NCI-H2171 treated with DMSO at 0.1 percent for 48 hours (cell line): ENCODE measurements at regions not wholly inside any gene's neighbourhood (a gene's known extent, or its start where the extent isn't known, plus 50 kb on each side); places are given as distances from the start of the nearest gene placed in this dataset.
"Not testable (repeated sequence)": the region's sequence is repeated elsewhere in the genome, so short reads cannot be mapped to it uniquely, and the experiment has no call there.

ENCODE experiments used
- DNase-seq: peaks from one replicate; lab custom pipeline; 2025; lab: John Stamatoyannopoulos, UW

DNA sequence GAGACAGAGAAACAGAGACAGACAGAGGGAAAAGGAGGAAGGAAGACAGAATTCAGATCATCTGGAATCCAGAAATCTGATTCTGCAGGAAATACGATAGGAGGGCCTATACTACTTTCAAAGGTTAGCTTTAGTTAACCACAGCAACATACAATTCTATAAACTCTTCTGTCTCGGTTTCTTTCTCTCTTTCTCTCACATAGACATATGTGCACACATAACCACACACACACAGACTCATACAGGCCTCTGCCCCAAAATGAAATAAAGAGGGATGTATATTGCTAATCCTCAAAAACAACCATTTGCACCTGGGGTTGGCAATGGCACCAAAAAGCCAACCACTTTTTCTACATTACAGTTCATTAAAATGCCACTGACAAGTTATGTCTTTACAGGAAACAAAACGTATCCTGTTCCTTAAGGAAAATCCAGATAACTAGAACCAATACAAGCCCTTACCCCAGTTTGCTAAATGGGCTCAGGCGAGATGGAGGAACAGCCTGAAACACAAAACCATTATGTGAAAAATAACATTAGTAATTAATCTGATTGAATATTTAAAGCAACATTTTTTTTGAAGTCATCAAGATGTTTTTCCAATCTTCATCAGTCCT is 372.3 kb upstream of the CCNH start:
- DNase-seq, result no peak

DNA sequence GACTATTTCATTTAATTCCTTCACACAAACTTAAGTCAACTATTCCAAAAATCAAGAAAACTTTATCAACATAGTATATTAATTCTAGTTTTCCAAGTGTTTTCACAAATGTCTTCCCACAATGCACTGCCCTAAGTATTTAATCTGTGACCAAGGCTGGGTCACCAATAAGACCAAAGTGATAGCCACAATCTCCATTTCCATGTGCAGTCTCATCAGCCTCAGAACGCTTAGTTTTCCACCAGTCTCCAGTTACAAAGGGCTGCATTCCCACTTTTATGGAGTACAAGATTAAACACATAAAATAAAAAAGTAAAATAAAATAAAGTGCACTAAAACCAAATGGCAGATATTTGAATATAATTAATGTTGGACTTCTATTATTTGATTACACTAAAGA is 371.6 kb upstream of the CCNH start:
- DNase-seq, result no peak

DNA sequence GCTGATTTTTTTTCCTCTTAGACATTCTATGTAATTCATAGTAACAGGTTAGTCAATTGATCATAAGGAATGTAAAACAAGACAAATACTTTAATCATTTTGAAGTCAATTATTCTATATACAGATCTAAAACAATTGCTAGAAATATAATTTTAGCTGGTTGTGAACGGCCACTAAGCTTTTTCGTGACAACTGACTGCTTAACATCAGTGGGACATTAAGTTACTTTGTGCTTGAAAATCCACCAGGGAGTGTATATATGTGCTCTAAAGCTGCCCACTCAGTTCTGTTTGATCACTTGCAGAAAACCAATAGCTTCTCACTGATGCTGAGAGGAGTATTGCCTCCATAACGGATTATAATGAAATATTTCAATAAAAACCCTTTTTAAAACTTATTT is 370.2 kb upstream of the CCNH start:
- no peak for DNase-seq

DNA sequence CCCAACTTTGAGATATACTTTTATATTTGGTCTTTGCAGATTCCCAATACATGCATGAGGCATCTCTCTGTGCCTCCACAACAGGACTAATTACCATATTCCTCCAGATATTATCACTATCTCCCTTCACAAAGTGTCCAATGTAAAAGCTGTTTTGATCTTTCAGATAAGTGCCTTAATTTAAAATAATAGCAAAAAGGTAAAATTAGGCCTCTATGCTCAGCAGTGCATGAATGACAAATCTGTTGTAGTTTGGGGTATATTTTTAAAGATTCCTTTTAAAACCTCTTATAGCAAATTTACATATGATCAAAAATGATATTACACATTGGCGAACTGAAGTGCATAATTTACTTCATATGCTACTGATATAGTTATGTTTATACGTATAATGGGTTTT is 369.2 kb upstream of the CCNH start:
- no peak for DNase-seq

DNA sequence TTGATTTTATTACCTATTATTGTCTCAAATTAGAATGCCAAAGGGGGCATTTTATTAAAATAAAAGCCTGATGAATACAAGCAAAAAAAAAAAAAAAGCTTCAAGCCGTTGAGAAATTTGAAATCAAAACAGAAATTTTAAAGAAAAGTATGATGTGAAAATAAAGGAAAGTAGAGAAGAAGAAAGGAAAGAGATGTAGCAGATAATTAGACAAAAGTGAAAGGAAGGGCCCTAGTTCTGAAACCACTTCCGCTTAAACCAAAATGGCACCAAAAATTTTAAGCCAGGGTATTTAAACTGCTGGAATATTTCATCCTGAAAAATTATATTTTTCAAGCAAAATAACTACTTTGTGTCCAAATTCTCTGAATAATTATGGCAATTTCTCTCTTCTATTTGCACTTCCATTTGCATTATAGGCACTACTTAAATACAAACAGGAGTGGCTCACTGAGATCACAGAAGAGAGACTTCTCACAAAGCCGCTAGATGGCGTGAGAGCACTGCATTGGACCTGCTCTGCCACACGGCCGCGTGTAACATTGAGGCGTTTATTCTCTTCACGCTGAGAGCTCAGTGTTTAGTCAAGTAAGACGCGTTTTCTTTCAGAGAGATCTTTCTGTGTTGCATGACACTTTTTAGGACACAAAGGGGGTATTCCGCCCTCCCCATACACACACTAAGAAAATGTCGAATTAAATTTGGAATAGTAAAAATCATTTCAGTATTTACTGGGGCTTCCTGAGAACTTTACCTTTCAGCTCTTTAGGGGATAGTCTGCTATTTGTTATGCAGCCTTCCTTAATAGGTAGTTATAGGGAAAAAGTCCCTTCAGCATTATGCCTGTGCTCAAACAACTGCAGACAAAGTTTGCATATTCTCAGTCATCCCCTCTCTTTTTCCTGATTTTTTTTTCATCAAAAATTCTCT is 368.4 kb upstream of the CCNH start:
- peak; percentile 64 for DNase-seq

DNA sequence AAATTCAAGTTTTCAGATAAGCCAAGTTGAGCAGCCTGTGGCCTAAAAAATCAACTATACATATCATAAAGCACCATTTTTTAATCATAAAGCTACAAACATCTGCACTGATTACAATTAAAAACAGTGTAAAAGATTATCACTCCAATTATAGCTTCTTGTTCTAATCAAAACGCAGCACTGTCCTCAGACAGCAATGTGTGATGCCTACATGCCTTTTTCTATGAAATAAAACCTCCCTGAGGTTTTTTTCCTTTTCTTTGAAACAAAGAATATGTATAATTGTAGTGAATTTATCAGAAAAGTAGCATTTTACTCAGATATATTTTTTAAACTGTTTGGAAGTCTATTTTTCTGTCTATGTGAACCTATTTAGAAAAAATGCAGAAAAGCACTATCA is 366.1 kb upstream of the CCNH start:
- DNase-seq, result no peak

DNA sequence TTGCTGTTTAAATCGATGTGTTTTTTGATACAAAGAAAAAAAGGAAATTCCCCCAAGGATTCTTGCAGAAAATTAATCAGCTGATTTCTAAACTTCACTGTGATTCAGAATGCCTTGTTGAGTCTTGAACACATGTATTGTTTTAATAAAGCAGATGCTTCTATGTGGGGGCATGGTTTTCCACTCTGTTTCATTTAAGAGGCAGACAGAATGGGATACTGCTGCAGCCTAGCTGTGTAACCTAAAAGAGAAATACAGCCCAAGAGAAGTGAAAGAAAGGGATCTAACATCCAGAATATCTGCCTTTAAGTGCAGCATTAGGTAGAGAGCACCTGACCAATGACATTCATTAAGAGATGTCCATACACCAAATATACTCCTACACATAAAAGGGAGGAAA is 365.1 kb upstream of the CCNH start:
- no peak for DNase-seq

DNA sequence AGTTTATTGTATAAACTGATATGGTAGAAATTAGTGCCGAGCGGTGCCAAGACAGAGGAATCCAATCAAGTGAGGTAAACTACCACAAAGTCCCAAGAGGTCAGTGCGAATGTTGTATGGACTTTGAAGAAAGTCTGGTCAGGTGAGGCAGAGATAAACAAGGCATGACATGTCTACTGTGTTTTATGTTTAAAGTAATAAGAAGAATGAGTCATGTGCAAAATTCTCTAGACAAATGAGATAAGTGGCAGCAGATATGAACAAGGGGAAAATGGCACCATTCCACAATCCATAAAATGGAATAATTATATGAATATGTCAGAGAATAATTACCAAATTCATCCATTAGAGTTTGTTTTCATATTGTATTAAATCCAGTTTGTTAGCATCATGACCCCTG is 364.1 kb upstream of the CCNH start:
- DNase-seq, result no peak

DNA sequence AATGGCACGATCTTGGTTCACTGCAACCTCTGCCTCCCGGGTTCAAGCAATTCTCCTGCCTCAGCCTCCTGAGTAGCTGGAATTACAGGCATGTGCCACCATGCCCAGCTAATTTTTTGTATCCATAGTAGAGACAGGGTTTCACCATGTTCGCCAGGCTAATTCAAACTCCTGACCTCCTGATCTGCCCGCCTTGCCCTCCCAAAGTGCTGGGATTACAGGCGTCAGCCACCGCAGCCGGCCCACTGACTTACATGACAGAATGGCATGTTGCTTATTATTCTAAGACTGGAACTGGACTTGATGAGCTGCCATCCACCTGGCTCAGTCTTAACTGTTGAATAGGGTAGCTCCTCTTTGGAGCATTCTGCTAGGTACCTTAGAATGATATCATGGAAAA is 363.6 kb upstream of the CCNH start:
- DNase-seq, result not testable (repeated sequence)

DNA sequence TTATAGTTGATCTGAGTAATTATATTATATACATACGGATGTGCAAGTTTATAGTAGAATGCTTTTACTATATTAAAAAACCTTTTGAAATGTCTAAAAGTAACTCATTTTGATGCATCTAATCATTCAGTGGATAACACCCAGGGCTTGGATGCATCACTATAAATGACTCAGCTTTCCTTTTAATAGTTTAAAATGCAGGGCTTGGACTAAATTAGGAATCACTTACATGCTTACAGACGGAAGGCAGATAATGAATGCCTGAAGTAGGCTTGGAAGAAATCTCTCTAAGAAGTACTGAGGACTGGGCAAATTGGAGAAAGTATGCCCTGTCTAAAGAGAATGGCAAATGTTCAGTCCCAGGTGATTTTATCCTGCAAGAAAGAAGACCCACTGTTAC is 362.5 kb upstream of the CCNH start:
- DNase-seq, result no peak

DNA sequence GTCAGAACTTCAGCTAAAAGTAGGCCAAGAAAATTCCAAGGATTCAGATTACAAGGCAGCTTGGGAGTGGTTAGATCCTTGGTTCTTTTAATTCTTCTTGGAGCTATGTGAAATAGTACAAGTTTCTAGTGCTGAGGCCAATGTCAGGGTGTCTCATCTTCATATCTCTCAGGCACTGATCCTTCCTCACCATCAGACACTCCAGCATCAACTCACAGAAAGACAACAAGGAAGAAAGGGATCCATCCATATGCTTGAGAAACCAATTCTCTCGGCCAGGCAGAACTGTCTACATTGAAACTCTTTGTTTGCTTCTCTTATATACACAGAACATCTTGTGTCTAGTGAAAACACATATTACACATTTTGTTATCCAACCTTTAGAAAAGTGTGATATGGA is 362.1 kb upstream of the CCNH start:
- no peak for DNase-seq

DNA sequence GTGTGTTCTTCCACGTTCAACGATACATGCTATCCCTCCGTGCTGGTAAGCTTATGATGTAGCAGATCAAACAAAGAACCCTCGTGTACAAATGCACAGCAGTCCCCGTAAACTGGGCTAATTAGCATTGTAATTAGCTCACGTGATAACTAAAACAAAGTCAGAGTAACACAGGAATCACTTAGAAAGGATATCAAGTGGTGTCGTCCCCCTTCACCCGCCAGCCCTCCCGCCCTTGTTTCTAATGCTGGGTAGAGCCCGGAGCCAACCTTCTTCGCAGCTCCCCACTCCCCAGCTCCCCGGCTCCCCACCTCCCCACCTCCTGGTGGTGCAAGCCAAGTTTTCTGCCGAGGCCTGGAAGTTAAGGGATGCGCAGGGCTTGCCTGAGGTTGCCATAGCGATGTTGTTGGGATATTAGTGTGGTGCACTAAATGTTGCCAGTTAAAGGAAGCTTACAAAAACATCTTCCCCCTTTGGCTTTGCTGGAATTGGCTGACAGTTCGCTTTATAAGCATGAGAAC is 357.9 kb upstream of the CCNH start:
- no peak for DNase-seq

DNA sequence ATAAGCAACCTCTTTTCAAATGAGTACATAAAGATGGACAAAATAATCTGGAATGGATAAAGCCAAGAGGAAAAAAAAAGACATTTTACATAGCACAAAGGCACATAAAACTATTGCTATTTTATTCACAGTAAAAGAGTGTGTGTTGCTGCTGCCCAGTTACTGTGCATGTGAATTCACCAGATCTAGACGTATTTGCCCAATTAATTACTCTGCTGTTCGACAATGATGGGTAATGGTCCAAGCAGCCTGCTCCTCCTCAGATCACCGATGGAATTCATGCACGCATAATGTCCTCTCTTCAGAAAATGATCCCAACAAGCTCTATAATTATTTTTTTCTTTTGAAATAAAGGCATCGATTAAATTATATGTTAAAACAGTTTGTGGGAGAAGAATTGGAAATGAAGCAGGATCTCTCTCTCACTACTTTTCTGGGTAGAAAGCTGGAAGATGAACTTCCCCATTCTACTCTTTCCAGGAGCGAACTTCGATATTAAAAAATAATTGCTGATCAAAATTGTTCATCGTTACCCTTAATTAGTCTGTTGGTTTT is 357.4 kb upstream of the CCNH start:
- DNase-seq, result no peak

DNA sequence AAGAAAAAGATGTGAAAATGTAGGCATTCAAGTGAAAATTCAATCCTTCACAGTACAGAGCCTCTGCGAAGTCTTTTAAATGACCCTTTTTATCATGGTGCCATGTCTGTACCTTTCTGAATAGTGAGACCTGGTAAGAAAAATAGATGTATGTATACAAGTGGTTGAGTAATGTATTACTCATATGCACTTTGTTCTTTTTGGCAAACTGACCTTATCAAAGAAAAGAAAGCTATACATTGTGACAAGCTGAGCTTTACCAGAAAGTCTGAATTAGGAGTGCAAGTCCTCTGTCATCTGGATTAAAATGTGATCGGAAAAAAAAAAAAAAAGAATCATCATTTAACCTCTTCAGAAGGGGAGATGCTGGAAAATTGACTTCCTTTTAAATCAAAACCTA is 356.4 kb upstream of the CCNH start:
- no peak for DNase-seq

DNA sequence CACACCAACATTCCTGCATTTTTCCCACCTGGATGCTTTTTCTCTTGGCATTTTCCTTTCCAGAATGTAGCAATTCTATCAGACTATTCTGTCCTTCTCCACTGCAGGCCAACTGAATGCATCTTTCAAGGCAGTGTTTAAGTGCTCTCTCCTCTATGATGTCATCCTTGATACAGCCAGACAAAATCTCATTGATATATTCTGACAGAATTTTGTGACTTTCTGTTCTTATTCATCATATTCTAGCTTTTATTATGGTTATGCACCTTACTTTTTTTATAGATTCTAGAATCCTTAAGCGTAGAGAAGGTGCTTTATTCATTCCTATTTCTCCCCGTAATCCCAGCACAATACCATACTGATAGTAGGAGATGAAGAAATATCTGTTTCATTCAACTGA is 355.5 kb upstream of the CCNH start:
- no peak for DNase-seq

DNA sequence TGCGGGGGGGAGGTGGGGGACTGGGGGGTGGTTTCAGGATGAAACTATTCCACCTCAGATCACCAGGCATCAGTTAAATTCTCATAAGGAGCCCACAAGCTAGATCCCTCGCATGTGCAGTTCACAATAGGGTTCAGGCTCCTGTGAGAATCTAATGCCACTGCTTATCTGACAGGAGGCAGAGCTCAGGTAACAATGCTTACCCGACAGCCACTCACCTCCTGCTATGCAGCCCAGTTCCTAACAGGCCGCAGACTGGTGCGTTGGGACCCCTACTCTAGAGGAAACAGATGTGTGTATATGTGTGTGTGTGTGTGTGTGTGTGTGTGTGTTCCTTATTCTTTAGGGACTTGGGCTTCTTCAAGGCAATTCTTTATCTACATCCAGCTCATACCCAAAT is 352.3 kb upstream of the CCNH start:
- DNase-seq, result no peak

DNA sequence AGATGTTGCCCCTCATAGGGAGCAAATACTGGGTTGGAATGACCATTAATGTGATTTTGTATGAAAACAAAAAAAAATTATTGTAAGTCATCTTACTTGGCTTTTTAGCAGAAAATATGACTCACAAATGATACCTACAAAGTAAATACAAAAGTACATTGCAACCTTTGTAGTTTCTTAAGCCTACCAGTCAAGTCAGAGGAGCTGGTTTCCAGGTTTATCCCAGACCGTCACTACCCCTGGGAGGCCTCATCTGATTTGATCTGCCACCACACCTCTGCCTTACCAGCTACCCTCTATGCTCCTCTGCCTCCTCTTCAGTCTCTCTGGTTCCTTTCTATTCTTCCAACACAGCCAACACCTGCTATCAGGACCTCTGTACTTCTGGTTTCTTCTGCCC is 349.9 kb upstream of the CCNH start:
- DNase-seq, result no peak

DNA sequence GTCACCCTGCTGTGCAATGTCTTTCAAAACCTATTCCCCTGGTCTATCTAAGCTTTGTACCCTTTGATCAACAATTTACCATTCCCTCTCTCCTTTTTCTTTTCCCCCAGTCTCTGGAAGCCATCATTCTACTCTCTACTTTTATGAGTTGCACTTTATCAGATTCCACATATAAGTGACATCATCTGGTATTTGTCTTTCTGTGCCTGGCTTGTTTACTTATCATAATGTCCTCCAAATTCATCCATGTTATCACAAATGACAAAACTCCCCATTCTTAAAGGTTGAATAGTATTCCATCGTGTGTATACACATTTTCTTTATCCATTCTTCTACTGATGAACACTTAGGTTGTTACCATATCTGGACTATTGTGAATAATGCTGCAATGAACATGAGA is 344.2 kb upstream of the CCNH start:
- DNase-seq, result no peak

DNA sequence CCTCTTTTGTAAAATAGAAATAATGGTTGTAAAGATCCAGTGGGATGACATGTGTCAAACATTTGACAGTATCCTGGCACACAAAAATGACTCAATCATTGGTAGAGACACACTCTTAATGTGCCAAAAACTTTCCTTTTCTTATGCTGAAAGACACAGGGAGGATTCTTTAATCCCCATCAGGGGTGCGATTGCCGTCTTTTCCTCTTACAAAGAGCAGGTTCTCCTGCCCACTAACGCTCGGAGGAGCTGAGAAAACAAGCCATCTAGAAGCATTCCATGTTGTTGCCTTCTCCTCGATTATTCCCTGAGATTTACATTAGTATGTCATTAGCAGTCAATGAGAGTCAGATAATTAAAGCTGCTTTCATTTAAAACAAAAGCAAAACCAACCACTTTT is 342.6 kb upstream of the CCNH start:
- no peak for DNase-seq

DNA sequence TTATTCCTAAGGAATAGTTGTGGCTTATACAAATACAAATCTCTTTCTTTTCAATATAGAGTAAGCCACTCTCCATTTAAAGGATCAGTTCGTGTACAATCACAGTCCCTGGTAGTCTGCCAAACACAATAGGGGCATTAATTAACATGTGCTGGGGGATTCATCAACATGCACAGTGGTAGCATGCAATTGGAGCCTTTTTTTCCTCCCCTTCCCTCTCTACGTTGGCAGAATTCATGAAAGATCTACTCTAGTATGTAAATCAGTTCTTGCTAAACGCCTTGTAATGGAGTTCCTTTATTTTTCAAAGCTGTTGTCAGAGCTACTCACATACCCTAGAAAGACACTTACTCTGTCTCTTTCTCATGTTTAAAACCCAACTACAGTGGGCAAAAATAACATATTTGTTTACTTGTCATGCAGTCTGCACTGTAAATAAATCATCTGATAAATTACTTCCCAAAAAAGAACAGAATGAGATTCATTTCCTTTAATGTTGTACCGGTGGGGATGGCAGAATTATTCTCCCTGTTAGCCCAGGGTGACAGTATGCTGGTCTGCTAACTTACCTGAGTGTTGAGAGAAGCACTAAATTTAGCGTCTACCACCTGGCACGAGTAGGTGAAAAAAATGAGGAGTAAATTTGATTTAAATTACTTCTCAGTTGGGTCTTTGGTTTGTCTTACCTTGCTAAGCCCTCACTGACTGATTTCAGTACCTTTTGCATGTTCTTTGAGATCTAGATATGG is 341.5 kb upstream of the CCNH start:
- peak; percentile 0 for DNase-seq

DNA sequence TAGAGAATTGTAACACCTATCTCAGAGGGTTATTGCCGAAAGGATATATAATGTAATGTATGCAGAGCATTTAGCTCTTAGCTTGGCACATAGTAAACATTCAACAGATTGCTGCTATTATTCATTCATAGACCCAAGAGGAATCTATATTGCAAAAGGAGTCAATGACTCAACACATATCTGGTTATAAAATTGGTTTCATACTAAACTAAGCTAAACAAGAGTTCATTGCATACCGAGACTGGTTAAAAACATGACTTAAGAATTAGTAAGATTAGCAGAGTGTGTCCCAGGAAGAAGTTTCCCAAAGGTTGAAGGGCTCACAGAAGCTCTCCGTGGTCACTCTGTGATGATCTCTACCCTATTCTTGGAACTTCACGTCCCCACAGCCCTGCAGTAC is 339.6 kb upstream of the CCNH start:
- no peak for DNase-seq

DNA sequence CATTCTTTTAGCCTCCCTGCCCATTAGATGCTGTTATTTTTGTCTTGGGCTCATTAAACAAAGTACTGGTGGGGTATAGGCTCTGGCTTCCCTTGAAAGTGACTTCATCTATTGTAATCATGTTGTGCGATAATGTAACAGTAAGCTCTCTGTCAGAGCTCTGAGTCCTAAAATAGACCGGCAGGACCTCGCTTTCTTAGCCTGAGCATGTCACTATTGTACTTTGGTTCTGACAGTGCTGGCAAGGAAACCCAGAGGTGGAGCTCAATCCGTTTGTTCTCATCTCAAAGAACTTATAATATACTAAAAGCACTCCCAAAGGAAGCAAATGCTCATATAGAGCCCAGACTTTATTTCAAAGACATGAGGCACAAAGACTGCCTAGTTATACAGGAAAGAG is 339.1 kb upstream of the CCNH start:
- no peak for DNase-seq
